HG03175 (cell line): ENCODE measurements at regions not wholly inside any gene's neighbourhood (a gene's known extent, or its start where the extent isn't known, plus 50 kb on each side); places are given as distances from the start of the nearest gene placed in this dataset.

Source experiments
- ATAC-seq: cut with Tn5 transposase; IDR thresholded peaks from one replicate; pipeline ENCODE4 v1.9.1; 2021; ENCODE audit warnings: mild to moderate bottlenecking, moderate library complexity; ENCODE audit not compliant: unreplicated experiment

DNA sequence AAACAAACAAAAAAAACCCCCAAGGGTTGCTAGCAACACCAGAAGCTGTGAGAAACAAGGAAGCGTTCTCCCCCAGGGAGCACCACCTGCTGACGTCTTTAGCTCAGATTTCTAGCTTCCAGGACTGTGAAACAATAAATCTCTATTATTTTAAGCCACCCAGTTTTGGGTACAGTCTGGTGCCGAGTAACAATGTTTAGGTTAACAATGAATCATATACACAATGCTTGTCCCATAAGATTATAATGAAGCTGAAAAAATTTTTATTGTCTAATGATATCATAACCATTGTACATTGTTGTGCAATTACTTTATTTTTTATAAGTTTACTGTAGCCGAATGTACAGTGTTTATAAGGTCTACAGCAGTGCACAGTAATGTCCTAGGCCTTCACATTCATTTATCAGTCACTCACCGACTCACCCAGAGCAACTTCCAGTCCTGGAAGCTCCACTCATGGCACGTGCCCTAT lies 72.1 kb upstream of the CAB39 start:
- ATAC-seq: no peak

DNA sequence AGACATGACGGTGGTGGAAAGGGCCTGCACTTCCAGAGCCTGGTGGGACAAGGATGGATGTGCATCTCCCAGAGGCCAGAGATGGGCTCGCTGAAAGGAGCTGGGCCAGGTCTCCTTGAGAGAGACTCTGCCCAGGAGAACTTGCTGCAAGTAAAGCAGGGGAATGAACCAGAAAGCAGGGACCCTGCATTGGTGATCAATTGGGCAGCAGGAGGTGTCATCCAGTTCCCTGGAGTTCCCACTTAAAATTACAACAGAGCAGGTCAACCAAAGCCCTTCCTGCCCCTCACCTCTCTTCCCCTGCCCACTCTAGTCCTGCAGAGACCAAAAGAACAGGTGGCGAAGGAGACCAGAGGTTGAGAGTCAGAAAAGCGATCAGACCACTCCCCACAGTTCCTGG lies 69.7 kb upstream of the CAB39 start:
- ATAC-seq: no peak

DNA sequence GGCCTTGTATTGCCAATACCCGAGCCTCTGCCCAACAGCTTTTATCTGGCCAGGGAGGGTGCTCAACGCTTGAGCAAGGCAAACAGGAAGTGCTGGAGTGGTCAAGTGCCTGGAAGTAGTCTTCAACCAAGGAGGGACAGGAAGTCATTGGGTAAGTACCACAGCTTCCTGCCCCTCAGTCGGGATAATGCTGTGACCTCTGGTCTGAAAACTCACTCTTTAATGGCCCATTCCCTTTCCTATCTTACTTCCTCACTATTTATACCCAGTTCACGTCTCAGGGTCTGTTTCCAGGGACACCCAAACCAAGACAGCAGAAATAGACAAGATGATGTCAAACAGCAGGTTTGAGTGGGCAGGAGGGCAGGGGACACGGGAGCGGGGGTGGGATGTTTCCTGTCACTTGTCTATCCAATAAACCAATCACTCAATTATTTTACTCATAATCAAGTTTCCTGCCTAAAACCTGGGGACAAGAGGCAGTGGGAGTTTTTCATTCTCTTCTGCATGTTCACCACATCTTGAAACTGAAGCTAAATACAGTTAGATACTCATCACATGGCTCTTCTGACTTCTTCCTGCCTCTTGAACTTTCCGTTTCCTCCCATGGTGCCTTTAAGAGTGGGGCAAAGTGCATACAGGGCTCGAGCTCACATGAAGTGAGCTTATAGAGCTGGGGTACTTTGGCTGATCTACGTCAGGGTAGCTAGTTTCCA lies 68.9 kb upstream of the CAB39 start:
- ATAC-seq: peak; percentile 71

DNA sequence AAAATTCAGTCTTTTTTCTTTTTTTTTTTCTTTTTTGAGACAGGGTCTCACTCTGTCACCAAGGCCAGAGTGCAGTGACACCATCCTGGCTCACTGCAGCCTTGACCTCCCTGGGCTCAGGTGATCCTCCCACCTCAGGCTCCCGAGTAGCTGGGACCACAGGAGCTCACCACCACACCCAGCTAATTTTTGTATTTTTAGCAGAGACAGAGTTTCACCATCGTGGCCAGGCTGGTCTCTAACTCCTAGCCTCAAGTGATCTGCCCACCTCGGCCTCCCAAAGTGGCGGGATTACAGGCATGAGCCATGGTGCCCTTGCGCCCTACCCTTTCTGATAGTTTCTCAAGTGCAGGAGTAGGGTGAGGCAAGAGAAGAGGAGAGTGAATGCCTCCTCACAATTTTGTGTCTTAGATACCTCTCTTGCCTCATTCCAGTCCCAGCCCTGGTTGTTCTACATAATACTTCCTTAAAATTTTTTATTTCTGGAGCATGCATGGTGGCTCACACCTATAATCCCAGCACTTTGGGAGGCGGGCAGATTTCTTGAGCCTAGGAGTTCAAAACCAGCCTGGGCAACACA lies 68.2 kb upstream of the CAB39 start:
- ATAC-seq: no peak

DNA sequence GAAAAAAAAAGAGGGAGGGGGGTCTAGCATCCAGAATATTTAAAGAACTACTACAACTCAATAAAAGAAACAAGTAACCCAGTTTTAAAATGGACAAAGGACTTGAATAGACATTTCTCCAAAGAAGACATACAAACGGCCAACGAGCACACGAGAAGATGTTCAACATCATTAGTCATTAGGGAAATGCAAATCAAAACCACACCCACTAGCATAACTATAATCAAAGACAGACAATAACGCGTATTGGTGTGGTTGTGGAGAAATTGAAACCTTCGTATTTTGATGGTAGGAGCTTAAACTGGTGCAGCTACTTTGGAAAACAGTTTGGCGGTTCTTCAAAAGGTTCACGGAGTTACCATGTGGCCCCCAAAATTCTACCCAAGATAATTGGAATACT lies 64.3 kb upstream of the CAB39 start:
- no peak for ATAC-seq

DNA sequence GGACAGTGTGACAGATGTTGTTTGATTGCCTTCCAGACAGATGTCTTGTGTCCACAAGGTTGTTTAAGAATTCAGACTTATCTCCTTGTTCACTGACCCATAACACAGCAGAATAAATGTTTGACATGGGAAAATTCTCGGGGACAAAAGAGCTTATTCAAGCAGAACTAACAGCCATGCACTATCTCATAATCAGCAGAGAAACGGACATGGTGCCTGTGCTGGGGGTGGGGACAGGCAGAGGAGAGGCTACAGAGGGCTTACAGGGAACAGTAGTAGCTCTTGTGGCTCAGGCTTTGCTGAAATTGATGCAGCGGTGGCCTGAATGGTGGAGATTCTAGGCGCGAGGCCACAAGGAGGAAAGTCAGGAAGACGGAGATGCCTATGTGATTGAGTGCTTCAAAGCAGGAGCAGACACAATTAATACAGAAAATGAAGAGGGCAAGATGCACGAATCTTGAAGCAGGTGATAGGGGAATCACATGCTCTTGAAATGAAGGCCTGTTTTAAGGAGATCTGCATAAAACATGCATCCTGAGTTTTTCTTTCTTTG lies 62.0 kb upstream of the CAB39 start:
- ATAC-seq: peak; percentile 52

DNA sequence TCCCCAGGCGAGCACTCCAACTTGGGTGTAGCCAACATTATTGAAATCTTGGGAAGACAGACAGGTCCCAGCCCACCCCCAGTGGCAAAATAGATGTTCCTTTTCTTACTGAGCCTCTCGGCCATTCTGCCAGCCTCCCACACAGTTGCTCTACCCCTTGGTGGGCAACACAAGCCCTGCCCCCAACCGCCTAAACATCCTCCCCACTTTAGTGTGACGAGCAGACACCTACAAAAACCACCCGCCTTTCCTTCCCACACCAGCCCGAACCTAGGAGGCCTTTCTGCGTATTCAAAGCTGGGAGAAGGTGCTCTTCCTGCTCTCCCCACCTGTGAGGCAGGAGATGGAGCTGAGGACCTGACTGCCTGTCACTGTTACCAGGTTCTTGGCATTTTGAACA lies 58.6 kb upstream of the CAB39 start:
- ATAC-seq: no peak

DNA sequence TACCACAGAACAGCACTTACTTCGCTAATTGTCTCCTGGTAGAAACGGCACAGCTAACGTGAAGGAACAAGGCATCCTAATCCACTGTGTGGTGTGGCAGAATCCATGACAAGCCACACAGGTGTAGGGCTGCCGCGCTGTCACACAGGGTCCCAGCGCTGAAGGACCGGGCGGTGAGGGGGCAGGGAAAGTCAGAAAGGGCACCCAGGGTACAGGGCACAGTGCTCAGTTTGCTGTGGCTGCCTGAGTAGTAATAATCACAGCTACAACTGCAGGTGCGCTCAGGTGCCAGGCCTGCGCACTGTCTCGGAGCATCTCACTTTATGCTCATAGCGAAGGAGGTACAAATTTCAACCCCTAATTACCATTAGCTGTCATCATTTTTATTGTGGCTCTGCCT lies 55.2 kb upstream of the CAB39 start:
- no peak for ATAC-seq

DNA sequence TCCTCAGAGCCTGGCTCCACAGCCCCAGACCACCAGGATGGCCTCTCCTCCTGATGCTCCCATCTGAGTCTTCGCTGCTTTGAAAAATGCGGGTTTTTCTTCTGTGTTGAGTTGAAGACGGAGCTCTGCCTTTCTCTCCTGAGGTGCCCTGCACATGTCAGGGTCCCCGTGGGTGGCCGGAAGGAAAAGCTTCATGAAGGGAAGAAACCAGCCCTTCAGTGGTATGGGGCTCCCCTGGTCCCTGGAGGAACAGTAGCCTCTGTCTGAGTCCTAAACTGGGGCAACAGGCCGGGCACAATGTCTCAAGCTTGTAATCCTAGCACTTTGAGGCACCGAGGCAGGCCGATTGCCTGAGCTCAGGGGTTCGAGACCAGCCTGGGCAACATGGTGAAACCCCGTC lies 54.7 kb upstream of the CAB39 start:
- ATAC-seq: no peak

DNA sequence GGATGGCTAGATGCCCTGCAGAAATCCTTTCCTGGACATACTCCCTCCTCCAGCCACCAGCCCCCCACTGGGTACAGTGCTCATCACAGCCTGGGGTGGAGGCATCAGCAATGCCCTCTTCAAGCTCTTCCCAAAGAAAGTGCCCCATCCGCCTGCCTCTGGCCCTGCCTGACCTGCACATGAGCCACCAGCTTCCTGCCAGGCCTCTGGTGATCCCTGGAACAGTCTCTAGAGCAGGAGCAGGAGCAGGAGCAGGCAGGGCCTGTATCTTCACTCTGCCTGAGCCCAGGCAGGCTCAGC lies 54.1 kb upstream of the CAB39 start:
- ATAC-seq: no peak

DNA sequence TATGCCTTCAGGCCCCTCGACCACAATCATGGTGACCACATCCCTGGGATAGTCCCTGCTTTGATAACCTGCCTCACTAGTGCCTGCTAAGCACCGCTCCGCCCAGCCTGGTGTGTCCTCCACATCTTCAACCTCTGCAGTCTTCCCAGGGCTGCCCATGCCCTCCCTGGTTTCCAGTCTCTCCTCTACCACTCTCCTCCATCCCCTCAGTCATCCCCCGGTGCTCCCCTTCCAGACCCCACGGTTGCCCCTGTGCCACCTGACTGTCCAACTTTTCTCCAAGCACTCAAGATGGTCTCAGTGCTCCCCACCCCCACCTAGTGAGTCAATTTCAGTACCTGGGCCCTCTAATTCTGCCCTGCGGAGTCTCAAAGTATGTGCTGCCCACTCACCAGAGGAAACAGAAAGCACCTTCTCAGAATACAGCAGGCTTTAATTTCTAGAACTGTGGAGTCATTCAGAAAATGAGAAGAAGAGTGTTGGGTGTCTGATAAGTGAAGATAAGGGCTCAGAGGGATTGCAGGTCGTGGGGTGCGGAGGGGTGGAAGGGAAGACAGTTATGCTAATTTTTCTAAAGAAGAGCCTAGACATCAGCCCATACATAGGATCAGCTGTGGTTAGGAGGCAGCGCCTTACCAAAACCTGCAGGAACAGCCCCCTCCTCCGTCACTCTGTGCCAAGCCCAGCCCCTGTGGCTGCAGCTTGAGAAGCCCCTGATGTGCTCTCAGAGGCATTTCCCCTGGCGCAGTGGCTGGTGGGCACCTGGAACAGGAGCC lies 53.6 kb upstream of the CAB39 start:
- peak; percentile 40 for ATAC-seq

DNA sequence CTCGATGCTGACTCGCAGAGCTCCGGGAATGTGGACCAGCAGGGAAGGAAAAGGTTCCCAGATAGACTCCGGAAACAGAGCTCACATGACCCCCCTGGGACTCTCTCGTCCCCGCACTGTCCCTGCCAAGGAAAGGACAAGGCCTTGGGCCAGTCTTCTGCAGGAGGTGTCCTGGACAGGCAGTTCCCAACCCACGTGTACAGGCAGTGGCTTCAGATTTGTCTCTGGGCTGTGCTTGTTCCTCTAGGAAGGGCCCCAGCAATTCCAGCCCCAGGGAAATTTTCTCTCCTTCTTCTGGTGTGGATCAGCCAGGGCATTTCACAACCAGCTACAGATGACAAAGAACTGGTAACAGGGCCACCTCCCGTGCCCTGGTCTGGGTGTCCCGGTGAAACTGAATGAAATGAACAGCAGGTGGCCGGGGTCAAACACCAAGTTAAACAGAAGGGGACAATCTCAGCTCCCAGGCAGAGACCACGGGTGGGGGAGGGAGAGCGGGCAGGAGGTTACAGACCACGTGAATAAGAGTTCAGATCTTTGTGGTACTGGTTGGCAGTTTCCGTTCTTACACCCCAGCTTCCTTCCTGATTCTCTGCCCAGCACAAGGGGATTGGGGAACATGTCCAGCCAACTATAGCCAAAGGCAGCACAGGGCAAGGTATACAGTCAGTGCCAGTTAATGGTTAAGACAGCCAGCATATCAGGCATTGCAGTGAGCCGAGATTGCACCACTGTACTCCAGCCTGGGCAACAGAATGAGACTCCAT lies 52.2 kb upstream of the CAB39 start:
- no peak for ATAC-seq

DNA sequence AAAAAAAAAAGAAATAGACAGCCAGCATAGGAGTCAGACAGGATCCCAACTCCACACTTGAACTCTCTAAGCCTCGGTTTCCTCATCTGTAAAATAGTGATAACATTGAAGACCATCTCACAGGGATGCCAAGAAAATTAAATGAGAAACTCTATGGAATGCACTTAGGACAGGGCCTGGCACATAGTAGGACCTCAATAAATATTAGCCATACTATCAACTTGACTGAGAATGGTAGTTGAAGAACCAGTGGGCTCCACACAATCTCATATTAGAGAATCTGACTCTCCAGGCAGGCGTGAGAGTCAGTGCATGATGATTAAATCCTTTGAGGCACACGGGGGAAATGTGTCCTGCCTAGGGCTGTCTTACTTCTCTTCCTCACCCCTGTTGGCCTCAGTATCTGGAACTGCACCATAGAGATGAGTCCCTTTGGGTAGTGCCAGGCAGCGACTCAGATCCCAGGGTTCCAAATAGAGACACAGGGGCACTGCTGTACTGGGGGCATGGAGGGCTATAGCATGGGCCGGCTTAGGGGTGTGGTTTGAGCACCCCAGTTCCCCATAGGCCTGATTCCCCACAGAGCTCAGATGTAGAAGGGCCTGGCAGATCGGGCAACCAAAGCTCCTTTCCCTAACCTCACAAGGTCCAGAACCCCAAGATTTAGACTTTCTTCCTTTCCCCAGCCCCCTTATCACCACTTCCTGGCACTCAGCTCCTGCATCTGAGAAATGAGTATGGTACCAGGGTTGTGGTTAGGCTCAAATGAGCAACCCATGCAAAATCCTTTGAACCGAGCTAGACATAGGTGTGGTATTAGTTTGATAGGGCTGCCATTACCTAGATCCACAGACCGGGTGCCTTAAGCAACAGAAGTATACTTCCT lies 51.3 kb upstream of the CAB39 start:
- peak; percentile 64 for ATAC-seq
